ENCODE measurements at regions not wholly inside any gene's neighbourhood (a gene's known extent, or its start where the extent isn't known, plus 50 kb on each side); places are given as distances from the start of the nearest gene placed in this dataset.

GRCh38 chr4:149890531-149890930 is 74.9 kb upstream of the IQCM start:
- Histone ChIP-seq H3K36me3 (no peaks in the 10 kb centered on the region), H3K4me3 (no peak overlapping the region), H3K4me1 (no peaks in the 10 kb centered on the region), H3K9me3 (no peaks in the 10 kb centered on the region), H3K27ac (no peak overlapping the region), H3K27me3 (no peaks in the 10 kb centered on the region)
- ATAC-seq, result no peak
- DNase-seq, result no peak
- in situ Hi-C loops (cut with MboI; ENCODE audit: low sequenced_read_pairs in 4 of 4), result loop anchor here in 1 of 4 donors (25.0 kb wide), 1 partner anchor 503 kb away; no protein-coding TSS in a partner anchor
- TF ChIP-seq POLR2A (IDR thresholded peaks at IDR 0.05) (no peak), CTCF (IDR thresholded peaks at IDR 0.05 in 4 of 5, conservative IDR thresholded peaks at IDR 0.05 in 1 of 5) (no peak)
- intact Hi-C loops (cut with DNase I; ENCODE audit: low total_unique reads), result loop anchor here (10.0 kb wide), 1 partner anchor 516 kb away; no protein-coding TSS in a partner anchor

GRCh38 chr4:149891426-149891825 is 75.8 kb upstream of the IQCM start:
- Histone ChIP-seq H3K27me3 (no peaks in the 10 kb centered on the region), H3K9me3 (no peaks in the 10 kb centered on the region), H3K27ac (no peak overlapping the region), H3K36me3 (no peaks in the 10 kb centered on the region), H3K4me3 (no peak overlapping the region), H3K4me1 (no peaks in the 10 kb centered on the region)
- in situ Hi-C loops (cut with MboI; ENCODE audit: low sequenced_read_pairs in 4 of 4) (loop anchor here in 1 of 4 donors (25.0 kb wide), 1 partner anchor 504 kb away; no protein-coding TSS in a partner anchor), intact Hi-C loops (cut with DNase I; ENCODE audit: low total_unique reads) (loop anchor here (10.0 kb wide), 1 partner anchor 517 kb away; no protein-coding TSS in a partner anchor)
- DNase-seq (no peak), ATAC-seq (no peak)
- TF ChIP-seq POLR2A (IDR thresholded peaks at IDR 0.05), result no peak
- no peak for TF ChIP-seq CTCF (IDR thresholded peaks at IDR 0.05 in 4 of 5, conservative IDR thresholded peaks at IDR 0.05 in 1 of 5)

- H3K27me3 ChIP-seq, result no peaks in the 10 kb centered on the region
- no peak overlapping the region for H3K27ac ChIP-seq
- ATAC-seq (no peak), DNase-seq (no peak)
- no peaks in the 10 kb centered on the region for H3K9me3 ChIP-seq
- intact Hi-C loops (cut with DNase I; ENCODE audit: low total_unique reads), result loop anchor here (10.0 kb wide), 1 partner anchor 522 kb away; no protein-coding TSS in a partner anchor
- H3K4me1 ChIP-seq, result no peaks in the 10 kb centered on the region
- TF ChIP-seq POLR2A (IDR thresholded peaks at IDR 0.05), result no peak
- in situ Hi-C loops (cut with MboI; ENCODE audit: low sequenced_read_pairs in 4 of 4), result loop anchor here in 1 of 4 donors (25.0 kb wide), 1 partner anchor 509 kb away; no protein-coding TSS in a partner anchor
- H3K4me3 ChIP-seq, result no peak overlapping the region
- H3K36me3 ChIP-seq, result no peaks in the 10 kb centered on the region
Observed at GRCh38 chr4:149896432-149896831, 80.8 kb upstream of the IQCM start.

- no peak for ATAC-seq
- intact Hi-C loops (cut with DNase I; ENCODE audit: low total_unique reads) (loop anchor here (10.0 kb wide), 1 partner anchor 523 kb away; no protein-coding TSS in a partner anchor), in situ Hi-C loops (cut with MboI; ENCODE audit: low sequenced_read_pairs in 4 of 4) (loop anchor here in 1 of 4 donors (25.0 kb wide), 1 partner anchor 510 kb away; no protein-coding TSS in a partner anchor)
- Histone ChIP-seq H3K36me3 (no peaks in the 10 kb centered on the region), H3K27ac (no peak overlapping the region), H3K4me3 (no peak overlapping the region), H3K27me3 (no peaks in the 10 kb centered on the region), H3K4me1 (no peaks in the 10 kb centered on the region), H3K9me3 (no peaks in the 10 kb centered on the region)
- no peak for DNase-seq
- TF ChIP-seq POLR2A (IDR thresholded peaks at IDR 0.05), result no peak
- TF ChIP-seq CTCF (IDR thresholded peaks at IDR 0.05 in 4 of 5, conservative IDR thresholded peaks at IDR 0.05 in 1 of 5), result peak in 1 of 5 experiments; percentile 9
Observed at GRCh38 chr4:149897783-149898182, 82.1 kb upstream of the IQCM start.

GRCh38 chr4:149901128-149901527 is 85.5 kb upstream of the IQCM start:
- in situ Hi-C loops (cut with MboI; ENCODE audit: low sequenced_read_pairs in 4 of 4), result no loop called here
- Histone ChIP-seq H3K36me3 (no peaks in the 10 kb centered on the region), H3K9me3 (no peaks in the 10 kb centered on the region), H3K27me3 (no peaks in the 10 kb centered on the region), H3K27ac (no peak overlapping the region), H3K4me3 (no peak overlapping the region), H3K4me1 (no peaks in the 10 kb centered on the region)
- DNase-seq, result no peak
- intact Hi-C loops (cut with DNase I; ENCODE audit: low total_unique reads), result no loop called here
- TF ChIP-seq POLR2A (IDR thresholded peaks at IDR 0.05) (no peak), CTCF (IDR thresholded peaks at IDR 0.05 in 4 of 5, conservative IDR thresholded peaks at IDR 0.05 in 1 of 5) (no peak)
- no peak for ATAC-seq

Data from gastrocnemius medialis (tissue), 4 donors.